SK-N-SH (cell line): ENCODE measurements at regions not wholly inside any gene's neighbourhood (a gene's known extent, or its start where the extent isn't known, plus 50 kb on each side); places are given as distances from the start of the nearest gene placed in this dataset.

ENCODE experiments used
- CTCF ChIP-seq: fragments of 200-600 bp; sonication (generic); IDR thresholded peaks from 2 replicates; pipeline ENCODE4 v1.6.1; 2017; ENCODE audit warnings: antibody characterized with exemption, mild to moderate bottlenecking, moderate library complexity
- POLR2AphosphoS5 ChIP-seq: IDR thresholded peaks from 2 replicates; pipeline ENCODE4 v1.6.1; 2012; ENCODE audit warnings: low read depth, low read length
- TAF1 ChIP-seq: IDR thresholded peaks from 2 replicates; pipeline ENCODE4 v1.6.1; 2012; ENCODE audit warnings: low read depth, mild to moderate bottlenecking, low read length, moderate library complexity, borderline replicate concordance

GRCh38 chr9:12461763-12462460, 231.3 kb upstream of the TYRP1 start:
- TF ChIP-seq CTCF (no peak), POLR2AphosphoS5 (no peak), TAF1 (no peak)
